ENCODE measurements at regions not wholly inside any gene's neighbourhood (a gene's known extent, or its start where the extent isn't known, plus 50 kb on each side); places are given as distances from the start of the nearest gene placed in this dataset.

DNA sequence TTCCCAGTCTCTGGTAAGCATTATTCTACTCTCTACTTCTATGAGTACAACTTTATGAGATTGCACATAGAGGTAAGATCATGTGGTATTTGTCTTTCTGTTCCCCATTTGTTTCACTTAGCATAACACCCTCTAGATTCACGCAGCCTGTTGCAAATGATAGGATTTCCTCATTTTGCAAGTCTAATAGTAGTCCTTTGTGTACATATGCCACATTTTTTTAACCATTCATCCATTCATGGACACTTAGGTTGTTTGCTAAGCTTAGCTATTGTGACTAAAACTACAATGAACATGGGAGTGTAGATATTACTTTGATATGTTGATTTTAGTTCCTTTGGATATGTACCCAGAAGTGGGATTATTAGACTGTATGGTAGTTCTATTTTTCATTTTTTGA lies 717.9 kb upstream of the ALCAM start:
- H3K4me1 ChIP-seq: no peaks in the 10 kb centered on the region
- intact Hi-C loops (cut with DNase I; ENCODE audit: low total_unique reads): no loop called here
- DNase-seq: no peak
- H3K27me3 ChIP-seq: no peaks in the 10 kb centered on the region
- H3K27ac ChIP-seq: no peak overlapping the region
- H3K36me3 ChIP-seq: no peaks in the 10 kb centered on the region
- H3K9me3 ChIP-seq: no peaks in the 10 kb centered on the region
- no peak overlapping the region for H3K4me3 ChIP-seq
- TF ChIP-seq, protein P1, sequence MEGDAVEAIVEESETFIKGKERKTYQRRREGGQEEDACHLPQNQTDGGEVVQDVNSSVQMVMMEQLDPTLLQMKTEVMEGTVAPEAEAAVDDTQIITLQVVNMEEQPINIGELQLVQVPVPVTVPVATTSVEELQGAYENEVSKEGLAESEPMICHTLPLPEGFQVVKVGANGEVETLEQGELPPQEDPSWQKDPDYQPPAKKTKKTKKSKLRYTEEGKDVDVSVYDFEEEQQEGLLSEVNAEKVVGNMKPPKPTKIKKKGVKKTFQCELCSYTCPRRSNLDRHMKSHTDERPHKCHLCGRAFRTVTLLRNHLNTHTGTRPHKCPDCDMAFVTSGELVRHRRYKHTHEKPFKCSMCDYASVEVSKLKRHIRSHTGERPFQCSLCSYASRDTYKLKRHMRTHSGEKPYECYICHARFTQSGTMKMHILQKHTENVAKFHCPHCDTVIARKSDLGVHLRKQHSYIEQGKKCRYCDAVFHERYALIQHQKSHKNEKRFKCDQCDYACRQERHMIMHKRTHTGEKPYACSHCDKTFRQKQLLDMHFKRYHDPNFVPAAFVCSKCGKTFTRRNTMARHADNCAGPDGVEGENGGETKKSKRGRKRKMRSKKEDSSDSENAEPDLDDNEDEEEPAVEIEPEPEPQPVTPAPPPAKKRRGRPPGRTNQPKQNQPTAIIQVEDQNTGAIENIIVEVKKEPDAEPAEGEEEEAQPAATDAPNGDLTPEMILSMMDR (IDR thresholded peaks at IDR 0.05): no peak

DNA sequence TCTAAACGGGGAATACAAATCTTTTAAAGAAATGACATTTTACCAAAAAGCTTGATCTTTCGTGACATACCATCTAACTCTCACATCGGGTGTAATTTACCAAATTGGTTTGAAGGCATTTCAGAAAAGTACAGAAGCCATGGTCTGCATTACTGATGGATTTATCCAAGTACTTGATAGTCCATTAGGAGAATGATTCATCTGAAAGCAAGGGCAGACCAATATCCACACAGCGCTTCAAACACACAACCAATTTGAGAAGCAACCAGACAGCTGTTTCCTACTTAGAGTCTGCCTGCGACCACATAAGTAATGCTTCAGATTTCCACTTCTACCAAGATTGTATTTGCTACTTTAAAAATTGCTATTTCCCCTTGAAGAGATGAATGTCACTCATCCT lies 697.6 kb upstream of the ALCAM start:
- H3K27me3 ChIP-seq: no peaks in the 10 kb centered on the region
- DNase-seq: no peak
- H3K9me3 ChIP-seq: no peaks in the 10 kb centered on the region
- TF ChIP-seq, protein P1 (IDR thresholded peaks at IDR 0.05): no peak
- TF ChIP-seq POLR2A (IDR thresholded peaks at IDR 0.05): no peak
- no peak overlapping the region for H3K27ac ChIP-seq
- intact Hi-C loops (cut with DNase I; ENCODE audit: low total_unique reads): no loop called here
- H3K36me3 ChIP-seq: no peaks in the 10 kb centered on the region
- H3K4me3 ChIP-seq: no peak overlapping the region
- H3K4me1 ChIP-seq: no peaks in the 10 kb centered on the region

DNA sequence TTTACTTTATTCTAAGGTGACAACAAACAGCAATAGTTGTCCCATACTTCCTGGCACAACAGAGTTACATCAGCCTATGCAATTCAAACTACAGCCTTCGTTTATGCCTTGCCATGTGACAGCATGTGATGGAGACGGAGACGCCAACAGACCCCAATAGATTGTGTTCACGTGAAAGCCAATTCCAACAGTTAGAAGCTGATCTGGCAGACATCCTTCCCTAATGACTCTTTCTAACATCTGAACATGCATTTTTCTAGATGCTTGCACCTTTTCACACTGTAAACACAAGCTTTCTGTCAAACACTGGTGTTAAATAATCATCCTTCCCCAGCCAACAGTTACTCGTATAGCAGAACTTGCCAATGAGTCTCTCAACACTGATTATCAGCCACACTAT lies 694.4 kb upstream of the ALCAM start:
- no peaks in the 10 kb centered on the region for H3K36me3 ChIP-seq
- intact Hi-C loops (cut with DNase I; ENCODE audit: low total_unique reads): no loop called here
- H3K9me3 ChIP-seq: no peaks in the 10 kb centered on the region
- TF ChIP-seq, protein P1 (IDR thresholded peaks at IDR 0.05): no peak
- TF ChIP-seq POLR2A (IDR thresholded peaks at IDR 0.05): no peak
- H3K4me3 ChIP-seq: no peak overlapping the region
- no peak for DNase-seq
- H3K27me3 ChIP-seq: no peaks in the 10 kb centered on the region
- H3K4me1 ChIP-seq: no peaks in the 10 kb centered on the region
- H3K27ac ChIP-seq: no peak overlapping the region

DNA sequence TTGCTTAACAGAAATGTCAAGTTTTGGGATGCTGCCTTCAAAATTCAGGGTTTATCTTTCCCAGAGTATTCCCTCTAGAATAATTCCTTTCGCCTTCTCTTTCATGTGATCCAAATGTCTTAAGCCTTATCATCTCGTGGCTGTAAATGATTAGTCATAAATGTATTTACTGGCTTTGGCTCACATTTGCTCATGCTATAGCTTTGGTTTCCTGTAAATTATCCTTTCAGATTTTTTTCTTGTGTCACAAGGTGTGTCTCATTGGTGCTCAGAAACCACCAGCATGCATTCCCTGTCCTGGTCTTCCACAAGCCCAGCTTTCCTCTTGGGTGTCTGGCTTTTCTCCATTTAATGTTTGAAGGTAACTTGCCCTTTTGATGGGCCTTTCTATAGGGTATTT lies 692.7 kb upstream of the ALCAM start:
- Histone ChIP-seq H3K27ac (no peak overlapping the region), H3K27me3 (no peaks in the 10 kb centered on the region), H3K4me3 (no peak overlapping the region), H3K4me1 (no peaks in the 10 kb centered on the region), H3K9me3 (no peaks in the 10 kb centered on the region), H3K36me3 (no peaks in the 10 kb centered on the region)
- no peak for DNase-seq
- intact Hi-C loops (cut with DNase I; ENCODE audit: low total_unique reads): no loop called here
- no peak for TF ChIP-seq POLR2A (IDR thresholded peaks at IDR 0.05)
- TF ChIP-seq, protein P1 (IDR thresholded peaks at IDR 0.05): no peak

DNA sequence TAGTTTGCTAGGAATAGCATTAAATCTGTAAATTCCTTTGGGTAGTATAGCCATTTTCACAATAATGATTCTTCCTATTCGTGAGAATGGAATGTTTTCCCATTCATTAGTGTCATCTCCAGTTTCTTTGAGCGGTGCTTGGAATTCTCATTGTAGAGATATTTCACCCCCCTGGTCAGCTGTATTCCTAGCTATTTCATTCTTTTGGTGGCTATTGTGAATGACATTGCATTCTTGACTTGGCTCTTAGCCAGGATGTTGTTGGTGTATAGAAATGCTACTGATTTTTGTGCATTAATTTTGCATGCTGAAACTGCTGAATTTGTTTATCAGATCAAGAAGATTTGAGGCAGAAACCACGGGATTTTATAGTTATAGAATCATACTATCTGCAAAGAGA lies 690.5 kb upstream of the ALCAM start:
- no peak for DNase-seq
- intact Hi-C loops (cut with DNase I; ENCODE audit: low total_unique reads): no loop called here
- Histone ChIP-seq H3K4me3 (no peak overlapping the region), H3K9me3 (no peaks in the 10 kb centered on the region), H3K27ac (no peak overlapping the region), H3K27me3 (no peaks in the 10 kb centered on the region), H3K4me1 (no peaks in the 10 kb centered on the region), H3K36me3 (no peaks in the 10 kb centered on the region)
- TF ChIP-seq, protein P1 (IDR thresholded peaks at IDR 0.05): no peak
- no peak for TF ChIP-seq POLR2A (IDR thresholded peaks at IDR 0.05)
